ENCODE measurements at regions not wholly inside any gene's neighbourhood (a gene's known extent, or its start where the extent isn't known, plus 50 kb on each side); places are given as distances from the start of the nearest gene placed in this dataset.
A peak's percentile ranks its signal among the peaks of the same experiment; 100 is the strongest.
"Not testable (repeated sequence)": the region's sequence is repeated elsewhere in the genome, so short reads cannot be mapped to it uniquely, and the experiment has no call there.

GRCh38 chrY:17511984-17512383 lies 368.0 kb downstream of the CDY2B start:
- H3K4me3 Mint-ChIP-seq (ENCODE audit: unreplicated experiment); DNase-seq (ENCODE audit: low spot score); H3K4me1 Mint-ChIP-seq (ENCODE audit: unreplicated experiment); H3K9me3 Mint-ChIP-seq (ENCODE audit: unreplicated experiment); H3K36me3 Mint-ChIP-seq (ENCODE audit: low read depth, unreplicated experiment); H3K27me3 Mint-ChIP-seq (ENCODE audit: unreplicated experiment); H3K27ac Mint-ChIP-seq (ENCODE audit: unreplicated experiment): not testable (repeated sequence)

- H3K4me3 Mint-ChIP-seq (ENCODE audit: unreplicated experiment): not testable (repeated sequence)
These were observed 368.5 kb downstream of the CDY2B start for GRCh38 chrY:17511476-17511875.

GRCh38 chrY:17505834-17506233 lies 374.2 kb downstream of the CDY2B start:
- not testable (repeated sequence) for H3K4me1 Mint-ChIP-seq (ENCODE audit: unreplicated experiment); H3K9me3 Mint-ChIP-seq (ENCODE audit: unreplicated experiment); H3K27me3 Mint-ChIP-seq (ENCODE audit: unreplicated experiment); H3K27ac Mint-ChIP-seq (ENCODE audit: unreplicated experiment); H3K4me3 Mint-ChIP-seq (ENCODE audit: unreplicated experiment); H3K36me3 Mint-ChIP-seq (ENCODE audit: low read depth, unreplicated experiment); DNase-seq (ENCODE audit: low spot score)

More at GRCh38 chrY:17511476-17511875, 368.5 kb downstream of the CDY2B start:
- DNase-seq (ENCODE audit: low spot score); H3K9me3 Mint-ChIP-seq (ENCODE audit: unreplicated experiment); H3K27me3 Mint-ChIP-seq (ENCODE audit: unreplicated experiment); H3K27ac Mint-ChIP-seq (ENCODE audit: unreplicated experiment); H3K36me3 Mint-ChIP-seq (ENCODE audit: low read depth, unreplicated experiment); H3K4me1 Mint-ChIP-seq (ENCODE audit: unreplicated experiment): not testable (repeated sequence)

- not testable (repeated sequence) for DNase-seq (ENCODE audit: low spot score); H3K4me1 Mint-ChIP-seq (ENCODE audit: unreplicated experiment); H3K27ac Mint-ChIP-seq (ENCODE audit: unreplicated experiment); H3K27me3 Mint-ChIP-seq (ENCODE audit: unreplicated experiment); H3K9me3 Mint-ChIP-seq (ENCODE audit: unreplicated experiment); H3K36me3 Mint-ChIP-seq (ENCODE audit: low read depth, unreplicated experiment); H3K4me3 Mint-ChIP-seq (ENCODE audit: unreplicated experiment)
These were observed 395.3 kb downstream of the CDY2B start for GRCh38 chrY:17484763-17485162.

GRCh38 chrY:17484157-17484556 lies 395.9 kb downstream of the CDY2B start:
- not testable (repeated sequence) for H3K4me3 Mint-ChIP-seq (ENCODE audit: unreplicated experiment); H3K27me3 Mint-ChIP-seq (ENCODE audit: unreplicated experiment); DNase-seq (ENCODE audit: low spot score); H3K27ac Mint-ChIP-seq (ENCODE audit: unreplicated experiment); H3K36me3 Mint-ChIP-seq (ENCODE audit: low read depth, unreplicated experiment); H3K9me3 Mint-ChIP-seq (ENCODE audit: unreplicated experiment); H3K4me1 Mint-ChIP-seq (ENCODE audit: unreplicated experiment)

- H3K27ac Mint-ChIP-seq (ENCODE audit: unreplicated experiment); H3K36me3 Mint-ChIP-seq (ENCODE audit: low read depth, unreplicated experiment); H3K4me1 Mint-ChIP-seq (ENCODE audit: unreplicated experiment); DNase-seq (ENCODE audit: low spot score); H3K4me3 Mint-ChIP-seq (ENCODE audit: unreplicated experiment); H3K27me3 Mint-ChIP-seq (ENCODE audit: unreplicated experiment); H3K9me3 Mint-ChIP-seq (ENCODE audit: unreplicated experiment): not testable (repeated sequence)
These were observed 398.5 kb downstream of the CDY2B start for GRCh38 chrY:17481389-17482022.

- H3K27me3 Mint-ChIP-seq (ENCODE audit: unreplicated experiment); H3K4me1 Mint-ChIP-seq (ENCODE audit: unreplicated experiment); H3K36me3 Mint-ChIP-seq (ENCODE audit: low read depth, unreplicated experiment): not testable (repeated sequence)
These were observed 408.0 kb downstream of the CDY2B start for GRCh38 chrY:17472068-17472467.

GRCh38 chrY:17459753-17460152 lies 420.3 kb downstream of the CDY2B start:
- H3K9me3 Mint-ChIP-seq (ENCODE audit: unreplicated experiment): not testable (repeated sequence)

More at GRCh38 chrY:17472068-17472467, 408.0 kb downstream of the CDY2B start:
- DNase-seq (ENCODE audit: low spot score); H3K4me3 Mint-ChIP-seq (ENCODE audit: unreplicated experiment); H3K27ac Mint-ChIP-seq (ENCODE audit: unreplicated experiment); H3K9me3 Mint-ChIP-seq (ENCODE audit: unreplicated experiment): not testable (repeated sequence)

GRCh38 chrY:17430570-17431166 lies 449.4 kb downstream of the CDY2B start:
- H3K27me3 Mint-ChIP-seq (ENCODE audit: unreplicated experiment): no peaks in the 10 kb centered on the region
- TF ChIP-seq CTCF (IDR thresholded peaks at IDR 0.05; ENCODE audit: unreplicated experiment): peak; percentile 72
- H3K4me1 Mint-ChIP-seq (ENCODE audit: unreplicated experiment): peaks cover 7% of the 10 kb centered on the region
- H3K9me3 Mint-ChIP-seq (ENCODE audit: unreplicated experiment): no peaks in the 10 kb centered on the region
- H3K4me3 Mint-ChIP-seq (ENCODE audit: unreplicated experiment): no peak overlapping the region
- no peak overlapping the region for H3K27ac Mint-ChIP-seq (ENCODE audit: unreplicated experiment)
- no peaks in the 10 kb centered on the region for H3K36me3 Mint-ChIP-seq (ENCODE audit: low read depth, unreplicated experiment)
- DNase-seq (ENCODE audit: low spot score): peak; percentile 47

More at GRCh38 chrY:17459753-17460152, 420.3 kb downstream of the CDY2B start:
- not testable (repeated sequence) for DNase-seq (ENCODE audit: low spot score); H3K36me3 Mint-ChIP-seq (ENCODE audit: low read depth, unreplicated experiment); H3K4me3 Mint-ChIP-seq (ENCODE audit: unreplicated experiment); H3K4me1 Mint-ChIP-seq (ENCODE audit: unreplicated experiment); H3K27me3 Mint-ChIP-seq (ENCODE audit: unreplicated experiment); H3K27ac Mint-ChIP-seq (ENCODE audit: unreplicated experiment)
